ENCODE measurements at regions not wholly inside any gene's neighbourhood (a gene's known extent, or its start where the extent isn't known, plus 50 kb on each side); places are given as distances from the start of the nearest gene placed in this dataset.
"Not testable (repeated sequence)": the region's sequence is repeated elsewhere in the genome, so short reads cannot be mapped to it uniquely, and the experiment has no call there.

DNA sequence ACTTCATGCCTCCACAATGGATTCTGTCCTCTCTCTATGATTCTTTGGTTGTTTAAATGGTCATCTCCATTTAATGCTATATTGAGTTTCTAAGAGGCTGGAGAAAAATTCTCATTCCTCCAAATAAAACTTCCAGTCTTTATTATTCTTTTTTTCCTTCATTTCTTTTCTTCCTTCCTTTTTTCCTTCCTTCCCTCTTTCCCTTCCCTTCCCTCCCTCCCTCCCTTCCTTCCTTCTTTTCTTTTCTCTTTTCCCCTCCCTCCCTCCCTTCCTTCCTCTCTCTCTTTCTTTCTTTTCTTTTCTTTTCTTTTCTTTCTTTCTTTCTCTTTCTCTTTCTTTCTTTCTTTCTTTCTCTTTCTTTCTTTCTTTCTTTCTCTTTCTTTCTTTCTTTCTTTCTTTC lies 386.1 kb upstream of the PROX1 start:
- not testable (repeated sequence) for FAIRE-seq

- FAIRE-seq, result no peak
Observed at GRCh38 chr1:213602796-213603486, 384.8 kb upstream of the PROX1 start.

GRCh38 chr1:213604477-213604876 lies 383.3 kb upstream of the PROX1 start:
- FAIRE-seq, result no peak

DNA sequence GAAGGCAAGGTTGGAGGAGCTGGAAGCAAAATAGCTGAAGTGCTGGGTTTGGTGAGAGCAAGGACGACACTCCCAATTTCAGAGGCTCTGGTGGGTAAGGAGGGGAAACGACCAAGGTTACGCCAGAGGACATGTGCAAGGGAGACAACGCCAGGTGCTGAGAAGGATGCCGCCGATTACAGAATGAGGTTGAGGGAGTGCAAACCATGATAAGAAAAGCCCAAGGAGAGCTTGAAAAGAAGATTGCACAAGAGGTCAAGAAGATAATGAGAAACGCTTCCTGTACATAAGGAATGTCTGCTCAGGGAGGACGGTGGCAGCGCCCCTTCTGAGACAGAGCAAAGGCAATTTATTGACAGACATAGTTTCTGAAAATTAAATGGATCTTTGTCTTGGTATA lies 382.0 kb upstream of the PROX1 start:
- no peak for FAIRE-seq

GRCh38 chr1:213606252-213606820 lies 381.4 kb upstream of the PROX1 start:
- no peak for FAIRE-seq

DNA sequence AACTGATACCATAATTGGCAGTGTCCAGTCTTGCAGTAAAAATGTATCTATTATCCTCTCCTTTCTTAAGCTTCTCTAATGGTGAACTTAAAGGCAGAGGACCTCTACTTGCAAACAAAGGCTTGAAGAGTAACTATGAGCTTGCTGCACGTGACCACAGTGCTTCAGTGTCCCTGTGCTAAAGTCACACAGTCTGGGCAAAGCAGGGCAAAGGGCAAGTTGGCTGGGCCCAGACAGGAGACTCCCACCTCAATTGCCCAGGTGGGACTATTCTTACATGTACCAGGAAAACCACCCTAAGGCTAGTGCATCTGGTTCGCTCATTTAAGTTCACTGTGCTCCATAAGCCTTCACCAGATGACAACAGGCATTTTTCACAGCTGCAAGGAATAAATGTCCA lies 374.2 kb upstream of the PROX1 start:
- FAIRE-seq, result no peak

DNA sequence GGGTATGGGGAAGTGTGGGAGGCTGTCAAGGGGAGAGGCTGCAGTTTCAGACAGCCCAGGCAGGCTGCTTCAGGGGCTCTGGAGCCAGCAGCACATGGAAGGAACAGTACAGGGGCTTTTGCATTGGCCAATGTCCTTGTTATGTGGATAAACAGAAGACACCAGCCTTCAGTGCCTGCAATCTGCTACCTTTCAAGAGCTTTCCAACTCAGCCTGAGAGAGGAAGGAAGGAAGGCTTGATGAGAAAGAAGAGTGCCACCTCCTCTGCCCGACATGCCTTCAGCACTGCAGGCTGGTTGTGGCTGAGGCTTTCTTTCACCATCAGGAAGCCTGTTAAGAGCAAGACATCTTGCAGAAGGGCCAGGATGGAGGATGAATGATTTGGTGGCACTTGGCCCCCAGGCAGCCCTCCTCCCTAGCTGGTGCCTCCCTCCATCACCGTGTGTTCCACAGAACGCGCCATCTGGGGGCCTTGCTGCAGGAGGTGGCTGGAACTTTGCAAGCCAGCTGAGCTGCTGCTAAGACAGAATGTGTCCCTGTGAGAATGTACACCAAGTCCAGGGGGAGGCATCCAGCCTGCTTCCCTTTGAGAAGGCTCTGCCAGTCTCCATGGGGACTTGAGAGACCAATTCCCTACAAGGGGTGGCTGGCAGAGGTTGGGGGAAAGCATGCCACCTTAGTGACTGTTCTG lies 372.4 kb upstream of the PROX1 start:
- no peak for FAIRE-seq

GRCh38 chr1:213617133-213617532 lies 370.6 kb upstream of the PROX1 start:
- FAIRE-seq, result no peak

- FAIRE-seq, result no peak
Observed at GRCh38 chr1:213618094-213618493, 369.7 kb upstream of the PROX1 start.

DNA sequence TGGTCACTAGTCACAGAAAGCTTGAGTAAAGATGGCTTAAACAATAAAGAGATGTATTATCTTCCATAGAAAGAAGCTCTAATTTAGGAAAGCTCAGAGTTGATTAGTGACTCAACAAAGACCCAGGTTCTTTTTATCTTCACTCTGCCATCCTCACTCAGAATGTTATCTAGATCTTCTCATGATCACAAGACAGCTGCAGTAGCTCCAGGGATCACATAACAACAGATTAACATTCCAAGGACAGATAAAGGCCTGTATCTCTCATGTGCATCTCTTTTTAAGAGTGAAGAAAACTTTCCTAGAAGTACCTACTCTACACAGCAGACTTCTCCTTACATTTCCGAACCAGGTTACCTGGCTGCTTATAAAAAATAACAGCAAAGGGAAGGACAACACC lies 368.7 kb upstream of the PROX1 start:
- no peak for FAIRE-seq

GRCh38 chr1:213621077-213621476 lies 366.7 kb upstream of the PROX1 start:
- no peak for FAIRE-seq

DNA sequence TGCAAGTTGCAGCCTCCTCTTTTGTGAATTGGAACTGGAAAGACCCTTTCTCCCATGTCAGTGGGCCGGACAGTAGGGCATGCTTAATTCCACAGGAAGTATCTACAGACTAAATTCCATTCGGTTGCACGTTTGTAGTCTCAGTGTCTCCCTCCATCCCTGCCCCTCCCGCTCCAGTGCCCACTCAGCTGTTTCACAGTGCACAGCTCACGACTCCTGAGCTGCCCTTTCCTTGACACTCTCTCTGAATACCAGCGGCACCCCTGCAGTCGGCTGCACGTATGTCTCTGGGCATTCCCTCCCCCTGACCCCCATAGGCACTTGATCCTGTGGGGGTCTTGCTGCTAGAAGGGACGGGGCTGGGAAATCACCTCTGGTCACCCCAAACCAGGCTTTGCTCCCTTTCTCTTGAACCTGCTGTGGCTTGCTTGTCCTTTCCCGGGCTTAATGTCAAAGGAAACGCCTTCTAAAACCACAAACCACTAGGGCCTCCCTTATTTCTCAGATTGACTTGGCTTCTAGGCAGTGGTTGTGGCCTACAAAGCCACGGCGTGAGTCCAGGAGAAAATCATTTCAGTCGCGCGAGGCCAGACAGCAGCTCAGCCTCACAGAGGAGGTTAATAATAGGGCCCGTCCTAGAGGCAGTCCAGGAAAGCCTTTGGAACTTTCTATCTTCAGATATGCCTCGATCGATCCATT lies 365.3 kb upstream of the PROX1 start:
- FAIRE-seq, result no peak

GRCh38 chr1:213623064-213623581 lies 364.6 kb upstream of the PROX1 start:
- no peak for FAIRE-seq

- FAIRE-seq, result no peak
Observed at GRCh38 chr1:213623862-213624261, 363.9 kb upstream of the PROX1 start.

GRCh38 chr1:213636778-213637177 lies 351.0 kb upstream of the PROX1 start:
- FAIRE-seq, result not testable (repeated sequence)

GRCh38 chr1:213641312-213641711 lies 346.5 kb upstream of the PROX1 start:
- FAIRE-seq, result no peak

DNA sequence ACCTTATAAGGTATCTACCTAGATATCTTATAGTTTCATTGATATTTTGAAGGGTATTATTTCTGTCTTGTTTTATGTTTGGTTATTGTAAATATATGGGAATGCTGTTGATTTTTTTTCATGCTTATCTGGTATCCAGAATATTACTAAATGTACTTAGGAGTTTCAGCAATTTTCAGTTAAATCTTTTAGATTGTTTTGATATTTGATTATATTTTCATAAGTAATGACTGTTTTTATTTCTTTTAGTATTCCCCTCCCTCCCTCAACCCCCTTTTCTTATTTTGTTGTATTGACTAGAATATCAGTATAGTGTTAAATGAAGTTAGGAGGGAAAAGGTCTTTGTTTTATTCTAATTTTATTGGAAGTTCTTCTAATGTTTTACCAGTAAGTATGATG lies 344.4 kb upstream of the PROX1 start:
- FAIRE-seq, result no peak

GRCh38 chr1:213647864-213648650 lies 339.7 kb upstream of the PROX1 start:
- FAIRE-seq, result no peak

GRCh38 chr1:213649373-213649772 lies 338.4 kb upstream of the PROX1 start:
- FAIRE-seq, result no peak

DNA sequence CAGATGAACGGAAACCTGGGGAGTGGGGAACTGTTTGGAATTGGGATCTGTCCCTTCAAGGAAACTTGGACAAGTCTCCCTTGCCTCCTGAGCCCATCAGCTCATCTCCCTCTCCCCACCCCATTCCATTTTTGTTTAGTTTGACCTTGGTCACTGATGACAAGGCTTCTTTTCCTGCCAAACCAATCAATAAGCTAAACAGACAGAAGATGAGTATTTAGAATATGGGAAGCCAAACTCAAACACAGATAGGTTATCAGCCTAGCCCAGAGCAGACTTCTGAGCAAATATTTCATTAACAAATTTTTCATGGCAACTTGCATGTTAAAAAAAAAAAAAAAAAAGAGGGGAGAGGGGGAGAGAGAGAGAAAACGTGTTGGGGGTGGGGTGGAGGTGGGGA lies 337.2 kb upstream of the PROX1 start:
- FAIRE-seq, result no peak

DNA sequence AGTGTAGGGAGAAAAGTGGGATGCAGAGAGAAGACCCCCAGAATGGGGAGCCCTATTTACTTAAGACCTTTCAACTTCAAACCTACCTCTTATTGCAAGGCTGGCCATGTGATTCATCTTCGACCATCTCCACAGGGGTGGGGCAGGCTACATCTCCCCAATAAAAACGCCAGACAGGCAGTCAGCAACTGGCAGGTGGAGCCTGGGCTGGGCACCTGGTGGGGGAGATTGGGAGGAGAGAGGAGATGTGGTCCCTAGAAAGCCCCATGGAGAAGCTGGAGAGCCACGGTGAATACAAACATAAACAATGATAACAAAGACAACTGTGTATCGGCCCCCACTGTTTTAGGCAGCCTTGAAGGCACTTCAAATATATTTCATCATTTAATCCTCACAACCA lies 336.7 kb upstream of the PROX1 start:
- no peak for FAIRE-seq

DNA sequence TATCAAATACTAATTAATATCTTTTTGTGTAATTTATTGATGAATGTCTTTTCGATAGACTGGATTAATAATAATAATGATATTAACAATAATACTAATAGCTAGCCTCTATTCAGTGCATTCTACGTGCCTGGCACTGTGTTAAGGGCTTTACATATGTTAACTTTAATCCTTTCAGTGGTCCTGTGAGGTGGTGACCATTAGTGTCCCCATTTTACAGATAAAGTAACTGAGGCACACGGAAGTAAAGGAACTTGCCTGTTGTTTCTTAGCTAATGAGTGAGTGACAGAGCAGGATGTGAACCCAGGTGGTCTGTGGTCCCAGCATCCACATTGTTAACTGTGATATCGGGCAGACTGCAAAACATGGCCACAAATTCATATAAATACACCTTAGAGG lies 335.7 kb upstream of the PROX1 start:
- no peak for FAIRE-seq

DNA sequence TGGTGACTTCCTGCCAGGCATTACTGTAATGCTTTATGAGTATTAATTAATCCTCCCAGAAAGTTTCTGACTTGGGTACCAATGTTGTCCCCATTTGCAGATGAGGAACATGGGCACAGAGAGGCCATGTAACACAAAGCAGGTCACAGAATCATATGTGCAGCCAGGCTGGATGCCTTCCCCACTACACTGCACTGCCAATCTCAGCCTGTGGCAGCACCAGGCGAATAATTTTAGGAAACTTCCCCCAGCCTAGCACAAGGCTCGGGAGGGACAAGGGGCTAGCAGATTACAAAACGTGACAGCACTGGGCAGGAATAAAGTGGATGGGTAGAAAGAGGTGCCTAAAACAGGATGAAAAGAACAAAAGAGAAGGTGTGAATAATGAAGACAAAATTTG lies 331.7 kb upstream of the PROX1 start:
- no peak for FAIRE-seq

Data from TTC549 (cell line).